K562 (cell line): ENCODE measurements at regions not wholly inside any gene's neighbourhood (a gene's known extent, or its start where the extent isn't known, plus 50 kb on each side); places are given as distances from the start of the nearest gene placed in this dataset.

Source experiments
- ATAC-seq: fragments of 200-7000 bp; cut with Tn5 transposase; 3 replicates; pipeline ENCODE4 v1.9.1; 2020; ENCODE audit warnings: moderate library complexity
- BruUV-seq: library from RNA; stranded (reverse); fragments of 400-500 nt; replicated peaks from 2 replicates; lab custom pipeline; 2021; lab: Mats Ljungman, UMichigan
- CTCF ChIA-PET: fragments of 300-600 bp; formaldehyde crosslinking; extraction: SDS; loops from one replicate; lab custom pipeline; 2021; ENCODE audit warnings: low intra/inter-chr PET ratio; lab: Yijun Ruan, JAX
- POLR2A ChIA-PET: fragments of 300-600, 350-650 bp; sonication (Branson Sonifier 250); formaldehyde crosslinking; extraction: SDS; loops from one replicate; lab custom pipeline; 2021; ENCODE audit warnings: antibody characterized with exemption, inconsistent platforms; lab: Yijun Ruan, JAX
- DNase-seq, 4 experiments: peaks; one replicate each; pipeline versions ENCODE4 v3.0.0 to v3.0.0-alpha.2; 2011 to 2018; ENCODE audit warnings: low spot score in 3 of 4, mixed read lengths in 3 of 4; ENCODE audit errors: extremely low read depth in 1 of 4
- FAIRE-seq: peaks from 2 replicates; lab custom pipeline; 2011; peaks lifted over from hg19 to GRCh38; lab: Jason Lieb, UNC
- H2AFZ ChIP-seq: 2 replicates; pipeline ENCODE4 v1.6.0; 2011; ENCODE audit warnings: low read depth, low read length, control low read depth, inconsistent platforms
- H3K27ac ChIP-seq: fragments of 200-600 bp; 3 replicates; pipeline ENCODE4 v1.8.0; 2011; ENCODE audit warnings: low read depth, mild to moderate bottlenecking, control low read depth, inconsistent platforms, low read length, moderate library complexity, mixed read lengths; ENCODE audit errors: extremely low read depth
- H3K27me3 ChIP-seq, 2 experiments: fragments of 300-600 bp in 1 of 2; 2 replicates in 1 of 2; 3 replicates in 1 of 2; pipeline versions ENCODE4 v1.6.0 to v1.8.0; 2011; ENCODE audit warnings: inconsistent platforms in 2 of 2, low read length in 2 of 2, mild to moderate bottlenecking in 1 of 2, mixed read lengths in 1 of 2, moderate library complexity in 1 of 2; ENCODE audit not compliant: control insufficient read depth in 2 of 2, insufficient read depth in 2 of 2
- H3K36me3 ChIP-seq: fragments of 300-600 bp; 3 replicates; pipeline ENCODE4 v1.8.0; 2011; ENCODE audit warnings: mild to moderate bottlenecking, low read length, inconsistent platforms; ENCODE audit not compliant: control insufficient read depth, insufficient read depth
- H3K4me1 ChIP-seq, 2 experiments: fragments of 200-600 bp in 1 of 2; replicated peaks in 1 of 2; 2 replicates in 1 of 2; 3 replicates in 1 of 2; pipeline versions ENCODE4 v1.5.1 to v1.8.0; 2011; ENCODE audit warnings: inconsistent platforms in 2 of 2, low read length in 2 of 2, mild to moderate bottlenecking in 1 of 2, mixed read lengths in 1 of 2, moderate library complexity in 1 of 2; ENCODE audit not compliant: control insufficient read depth in 2 of 2, insufficient read depth in 2 of 2
- H3K4me2 ChIP-seq: 2 replicates; pipeline ENCODE4 v1.6.1; 2011; ENCODE audit warnings: low read length, control low read depth, inconsistent platforms, mixed read lengths; ENCODE audit not compliant: insufficient read depth
- H3K4me3 ChIP-seq: fragments of 200-600 bp; sonication (generic), shearing (Covaris generic); 2 replicates; pipeline ENCODE4 v1.5.1; 2016; ENCODE audit warnings: control low read depth, inconsistent platforms
- H3K79me2 ChIP-seq: fragments of 200-600 bp; 3 replicates; pipeline ENCODE4 v1.8.0; 2011; ENCODE audit warnings: low read length, inconsistent platforms; ENCODE audit not compliant: control insufficient read depth, insufficient read depth
- H3K9ac ChIP-seq, 2 experiments: 2 replicates each; pipeline versions ENCODE4 v1.6.0 to v1.6.1; 2011; ENCODE audit warnings: low read depth in 2 of 2, low read length in 2 of 2, control low read depth in 1 of 2, inconsistent platforms in 1 of 2, mild to moderate bottlenecking in 1 of 2, mixed read lengths in 1 of 2; ENCODE audit not compliant: insufficient read depth in 1 of 2
- H3K9me1 ChIP-seq: one replicate; pipeline ENCODE4 v1.6.0; 2011; ENCODE audit warnings: inconsistent platforms, mild to moderate bottlenecking, low read length, moderate library complexity; ENCODE audit not compliant: control insufficient read depth, insufficient read depth
- H3K9me3 ChIP-seq: replicated peaks from 2 replicates; pipeline ENCODE4 v1.5.1; 2011; ENCODE audit warnings: low read depth, low read length, inconsistent platforms; ENCODE audit not compliant: control insufficient read depth, insufficient read depth
- H4K20me1 ChIP-seq: replicated peaks from 2 replicates; pipeline ENCODE4 v1.6.1; 2011; ENCODE audit warnings: low read length, inconsistent platforms, mixed read lengths; ENCODE audit not compliant: control insufficient read depth, insufficient read depth
- ATF2 ChIP-seq: sonication (generic); formaldehyde crosslinking; IDR thresholded peaks from 2 replicates; pipeline ENCODE4 v1.8.1; 2022; ENCODE audit warnings: missing genetic modification reagents
- CHD2 ChIP-seq: IDR thresholded peaks from 2 replicates; pipeline ENCODE4 v1.6.1; 2011; ENCODE audit warnings: low read depth, low read length
- ESRRA ChIP-seq: fragments of 450-650 bp; IDR thresholded peaks from 2 replicates; pipeline ENCODE4 v1.6.1; 2014; ENCODE audit warnings: low read depth, mild to moderate bottlenecking, moderate library complexity, borderline replicate concordance
- GABPA ChIP-seq: fragments of 200-800 bp; sonication (Bioruptor generic); conservative IDR thresholded peaks from 2 replicates; pipeline ENCODE4 v1.6.1; 2016; ENCODE audit warnings: low read depth, missing genetic modification characterization, missing compliant biosample characterization
- HDAC2 ChIP-seq: fragments of 450-650 bp; IDR thresholded peaks from 2 replicates; pipeline ENCODE4 v1.6.1; 2016; ENCODE audit warnings: mild to moderate bottlenecking
- HLTF ChIP-seq: fragments of 450-650 bp; IDR thresholded peaks from 2 replicates; pipeline ENCODE4 v1.6.1; 2016
- MAX ChIP-seq: sonication (generic); formaldehyde crosslinking; IDR thresholded peaks from 2 replicates; pipeline ENCODE4 v1.9.0; 2022; ENCODE audit warnings: mild to moderate bottlenecking, missing genetic modification reagents
- MAZ ChIP-seq, 2 experiments: fragments of 450-650 bp in 1 of 2; sonication (generic) in 1 of 2; formaldehyde crosslinking; IDR thresholded peaks in 1 of 2; conservative IDR thresholded peaks in 1 of 2; 2 replicates each; pipeline versions ENCODE4 v1.4.0 to v1.5.0; 2020; ENCODE audit warnings: mild to moderate bottlenecking in 1 of 2, missing genetic modification reagents in 1 of 2
- MXI1 ChIP-seq: IDR thresholded peaks from 2 replicates; pipeline ENCODE4 v1.6.1; 2011; ENCODE audit warnings: low read depth, mild to moderate bottlenecking, improper control_type of control experiment, low read length
- NR2C2 ChIP-seq, 2 experiments: fragments of 200-800 bp in 1 of 2; sonication (Bioruptor generic) in 1 of 2; sonication (generic) in 1 of 2; formaldehyde crosslinking in 1 of 2; IDR thresholded peaks; 2 replicates each; pipeline versions ENCODE4 v1.6.1 to v1.8.0; 2016 to 2022; ENCODE audit warnings: mild to moderate bottlenecking in 1 of 2, missing compliant biosample characterization in 1 of 2, missing genetic modification characterization in 1 of 2, missing genetic modification reagents in 1 of 2
- PML ChIP-seq: IDR thresholded peaks from 2 replicates; pipeline ENCODE4 v1.6.1; 2012; ENCODE audit warnings: low read length, inconsistent platforms
- POLR2B ChIP-seq: fragments of 450-650 bp; IDR thresholded peaks from 2 replicates; pipeline ENCODE4 v1.6.1; 2018; ENCODE audit warnings: low read depth; ENCODE audit not compliant: partially characterized antibody
- TCF7 ChIP-seq: sonication (generic); IDR thresholded peaks from 2 replicates; pipeline ENCODE4 v1.6.1; 2016; ENCODE audit warnings: antibody characterized with exemption, borderline replicate concordance
- TEAD1 ChIP-seq, 2 experiments: fragments of 450-650 bp in 1 of 2; sonication (generic) in 1 of 2; formaldehyde crosslinking; IDR thresholded peaks; 2 replicates each; pipeline versions ENCODE4 v1.4.0 to v1.8.0; 2020 to 2022; ENCODE audit warnings: mild to moderate bottlenecking in 2 of 2, missing genetic modification reagents in 1 of 2
- VEZF1 ChIP-seq: fragments of 200-800 bp; sonication (Bioruptor generic); IDR thresholded peaks from 2 replicates; pipeline ENCODE4 v1.6.1; 2017; ENCODE audit warnings: missing genetic modification characterization, missing compliant biosample characterization
- ZBTB7A ChIP-seq: IDR thresholded peaks from 2 replicates; pipeline ENCODE4 v1.6.1; 2011; ENCODE audit warnings: low read depth, mild to moderate bottlenecking, low read length, moderate library complexity, borderline replicate concordance; ENCODE audit not compliant: control insufficient read depth
- WGBS: fragments of 100-300 bp; shearing (Covaris generic); methylation state at CpG from one replicate; pipeline ENCODE4 v1.1.6; 2016; ENCODE audit warnings: low coverage, mixed read lengths; ENCODE audit not compliant: insufficient coverage; ENCODE audit errors: missing lambda C conversion rate; 5-methylcytosine and 5-hydroxymethylcytosine counted together
- in situ Hi-C: fragments of 300-500 bp; cut with MboI; formaldehyde crosslinking; loops from 4 replicates; pipeline ENCODE4 v1.15.0; 2018; ENCODE audit warnings: inconsistent platforms, mixed read lengths
- intact Hi-C: fragments of 100-400 bp; cut with micrococcal nuclease; formaldehyde crosslinking; loops from 2 replicates; pipeline ENCODE4 v1.14.2; 2022

- POLR2A ChIA-PET = interaction anchor here (0.6 to 3.6 kb wide), 15 partner anchors 8 to 999 kb away, joined by 3 to 41 read pairs (median 4); partner anchors contain the start of gene BTG1
- intact Hi-C loops = loop anchor here (2.0 to 10.0 kb wide), 4 partner anchors 47 to 249 kb away; no protein-coding TSS in a partner anchor
- Histone ChIP-seq H3K36me3 (peaks cover 10% of the 10 kb centered on the region; the same call in 2 of the 3 replicates), H3K4me2 (peak overlapping the region; percentile 85), H4K20me1 (no peaks in the 10 kb centered on the region), H3K9ac (peak overlapping the region; percentile 69 to 97), H3K27ac (peak overlapping the region; percentile 83), H3K4me1 (peaks cover 13 to 15% of the 10 kb centered on the region in 2 experiments; a peak in 4 of 5 replicates), H3K9me1 (no peaks in the 10 kb centered on the region), H3K79me2 (peaks cover 62% of the 10 kb centered on the region), H3K9me3 (0 out of 2 replicates have a peak, but pooled peaks cover 5% of the 10 kb centered on the region), H3K4me3 (peak overlapping the region; percentile 72), H3K27me3 (no peaks in the 10 kb centered on the region), H2AFZ (peak overlapping the region; percentile 95)
- CTCF ChIA-PET = no interaction called here
- in situ Hi-C loops = no loop called here
- under 1% methylated on average over 39 of the region's 47 CpGs for WGBS
- FAIRE-seq (no peak), DNase-seq (peak; percentile 71 to 83 (median 75)), ATAC-seq (peak; percentile 90)
- no TSS peak for BruUV-seq
- TF ChIP-seq HLTF = no peak; the same call in 1 of the 2 replicates
- TF ChIP-seq TCF7 = no peak
- no peak for TF ChIP-seq TEAD1 (CRISPR knock-in tag; IDR thresholded peaks at IDR 0.05)
- TF ChIP-seq HDAC2 = 0 out of 2 replicates have a peak, but pooled peaks have one; percentile 19
- TF ChIP-seq ATF2 = no peak
- peak; percentile 79 for TF ChIP-seq VEZF1 (CRISPR knock-in tag)
- TF ChIP-seq MAZ (CRISPR knock-in tag; conservative IDR thresholded peaks at IDR 0.05 in 1 of 2, IDR thresholded peaks at IDR 0.05 in 1 of 2) = peak; percentile 80 to 87
- TF ChIP-seq CHD2 = 0 out of 2 replicates have a peak, but pooled peaks have one; percentile 6
- TF ChIP-seq POLR2B = peak; percentile 74
- TF ChIP-seq MXI1 = no peak; the same call in 1 of the 2 replicates
- TF ChIP-seq ESRRA = 0 out of 2 replicates have a peak, but pooled peaks have one; percentile 31
- TF ChIP-seq NR2C2 (CRISPR knock-in tag; IDR thresholded peaks at IDR 0.05) = no peak
- no peak for TF ChIP-seq NR2C2 (tag; IDR thresholded peaks at IDR 0.05)
- TF ChIP-seq MAX = peak; percentile 49; the same call in 1 of the 2 replicates
- TF ChIP-seq PML = peak; percentile 28; the same call in 1 of the 2 replicates
- TF ChIP-seq ZBTB7A = peak; percentile 68; the same call in 1 of the 2 replicates
- TF ChIP-seq GABPA (tag) = peak; percentile 68; the same call in 1 of the 2 replicates
Observed at GRCh38 chr12:91633734-91634357, 451.2 kb upstream of the DCN start.
